ENCODE measurements at regions not wholly inside any gene's neighbourhood (a gene's known extent, or its start where the extent isn't known, plus 50 kb on each side); places are given as distances from the start of the nearest gene placed in this dataset.
"Not testable (repeated sequence)": the region's sequence is repeated elsewhere in the genome, so short reads cannot be mapped to it uniquely, and the experiment has no call there.

GRCh38 chr1:95536501-95536900 is 302.5 kb downstream of the RWDD3 start:
- Histone ChIP-seq H3K4me3 (ENCODE audit: low read depth, low read length) (no peak overlapping the region), H3K36me3 (ENCODE audit: control insufficient read depth, insufficient read depth, low read length) (no peaks in the 10 kb centered on the region), H3K27me3 (ENCODE audit: control insufficient read depth, insufficient read depth, low read length) (no peaks in the 10 kb centered on the region)
- POLR2A ChIA-PET: no interaction called here
- TF ChIP-seq, protein P1, sequence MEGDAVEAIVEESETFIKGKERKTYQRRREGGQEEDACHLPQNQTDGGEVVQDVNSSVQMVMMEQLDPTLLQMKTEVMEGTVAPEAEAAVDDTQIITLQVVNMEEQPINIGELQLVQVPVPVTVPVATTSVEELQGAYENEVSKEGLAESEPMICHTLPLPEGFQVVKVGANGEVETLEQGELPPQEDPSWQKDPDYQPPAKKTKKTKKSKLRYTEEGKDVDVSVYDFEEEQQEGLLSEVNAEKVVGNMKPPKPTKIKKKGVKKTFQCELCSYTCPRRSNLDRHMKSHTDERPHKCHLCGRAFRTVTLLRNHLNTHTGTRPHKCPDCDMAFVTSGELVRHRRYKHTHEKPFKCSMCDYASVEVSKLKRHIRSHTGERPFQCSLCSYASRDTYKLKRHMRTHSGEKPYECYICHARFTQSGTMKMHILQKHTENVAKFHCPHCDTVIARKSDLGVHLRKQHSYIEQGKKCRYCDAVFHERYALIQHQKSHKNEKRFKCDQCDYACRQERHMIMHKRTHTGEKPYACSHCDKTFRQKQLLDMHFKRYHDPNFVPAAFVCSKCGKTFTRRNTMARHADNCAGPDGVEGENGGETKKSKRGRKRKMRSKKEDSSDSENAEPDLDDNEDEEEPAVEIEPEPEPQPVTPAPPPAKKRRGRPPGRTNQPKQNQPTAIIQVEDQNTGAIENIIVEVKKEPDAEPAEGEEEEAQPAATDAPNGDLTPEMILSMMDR (IDR thresholded peaks at IDR 0.05; ENCODE audit: insufficient read depth, low read depth, low read length): no peak
- no peak for DNase-seq (ENCODE audit: low read depth)
- CTCF ChIA-PET: no interaction called here

DNA sequence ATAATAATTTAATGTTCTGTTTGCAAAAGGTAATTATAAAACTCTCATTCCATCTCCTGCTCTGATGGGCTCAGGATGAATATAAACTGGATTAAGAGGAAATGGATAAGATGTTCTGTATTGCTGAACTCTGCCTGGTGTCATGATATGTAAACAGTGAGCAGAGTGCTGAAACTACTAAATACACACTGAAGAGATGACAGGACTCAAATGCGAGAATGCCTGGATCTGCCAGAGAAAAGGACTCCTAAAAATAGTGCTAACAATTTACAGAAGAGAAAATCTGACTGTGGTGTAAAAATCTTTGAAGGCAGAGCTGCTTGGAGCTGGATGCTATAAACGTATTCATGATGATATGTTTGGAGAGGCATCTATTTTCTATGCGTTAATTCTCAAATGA is 303.2 kb downstream of the RWDD3 start:
- POLR2A ChIA-PET: no interaction called here

GRCh38 chr1:95538242-95538641 is 304.2 kb downstream of the RWDD3 start:
- CTCF ChIA-PET; POLR2A ChIA-PET; DNase-seq (ENCODE audit: low read depth); H3K4me3 ChIP-seq (ENCODE audit: low read depth, low read length); H3K36me3 ChIP-seq (ENCODE audit: control insufficient read depth, insufficient read depth, low read length); H3K27me3 ChIP-seq (ENCODE audit: control insufficient read depth, insufficient read depth, low read length): not testable (repeated sequence)

More for the DNA sequence above, 303.2 kb downstream of the RWDD3 start:
- Histone ChIP-seq H3K27me3 (ENCODE audit: control insufficient read depth, insufficient read depth, low read length) (no peaks in the 10 kb centered on the region), H3K4me3 (ENCODE audit: low read depth, low read length) (no peak overlapping the region), H3K36me3 (ENCODE audit: control insufficient read depth, insufficient read depth, low read length) (no peaks in the 10 kb centered on the region)
- no peak for DNase-seq (ENCODE audit: low read depth)
- TF ChIP-seq, protein P1 (IDR thresholded peaks at IDR 0.05; ENCODE audit: insufficient read depth, low read depth, low read length): no peak
- CTCF ChIA-PET: no interaction called here

DNA sequence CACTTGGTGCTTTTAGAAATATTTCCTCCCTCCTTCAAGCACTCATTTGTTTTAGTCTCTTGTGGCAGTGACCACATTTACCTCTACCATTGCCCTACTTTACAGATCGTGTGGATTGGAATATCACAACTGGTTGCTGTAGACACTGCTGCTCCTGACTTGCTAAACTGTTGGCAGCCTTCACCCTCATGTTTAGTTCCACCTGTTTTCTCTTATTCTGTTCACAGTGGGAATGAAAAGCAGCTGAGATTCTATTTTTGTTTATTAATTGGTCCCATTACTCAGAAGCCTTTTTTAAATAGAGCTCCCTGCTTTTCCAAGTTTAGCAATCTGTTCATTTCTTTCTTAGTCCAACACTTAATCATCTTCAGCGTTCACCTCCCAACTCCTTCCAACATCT is 308.9 kb downstream of the RWDD3 start:
- H3K36me3 ChIP-seq (ENCODE audit: control insufficient read depth, insufficient read depth, low read length): no peaks in the 10 kb centered on the region
- ChIA-PET POLR2A (no interaction called here), CTCF (interaction anchor here (0.7 kb wide), 1 partner anchor 36 kb away, joined by 3 read pairs; no protein-coding TSS in a partner anchor)
- no peak overlapping the region for H3K4me3 ChIP-seq (ENCODE audit: low read depth, low read length)
- TF ChIP-seq, protein P1 (IDR thresholded peaks at IDR 0.05; ENCODE audit: insufficient read depth, low read depth, low read length): no peak
- no peak for DNase-seq (ENCODE audit: low read depth)
- no peaks in the 10 kb centered on the region for H3K27me3 ChIP-seq (ENCODE audit: control insufficient read depth, insufficient read depth, low read length)

GRCh38 chr1:95547005-95547404 is 313.0 kb downstream of the RWDD3 start:
- POLR2A ChIA-PET: no interaction called here
- TF ChIP-seq, protein P1 (IDR thresholded peaks at IDR 0.05; ENCODE audit: insufficient read depth, low read depth, low read length): no peak
- Histone ChIP-seq H3K27me3 (ENCODE audit: control insufficient read depth, insufficient read depth, low read length) (no peaks in the 10 kb centered on the region), H3K4me3 (ENCODE audit: low read depth, low read length) (no peak overlapping the region), H3K36me3 (ENCODE audit: control insufficient read depth, insufficient read depth, low read length) (no peaks in the 10 kb centered on the region)
- CTCF ChIA-PET: no interaction called here
- no peak for DNase-seq (ENCODE audit: low read depth)

- Histone ChIP-seq H3K27me3 (ENCODE audit: control insufficient read depth, insufficient read depth, low read length) (no peaks in the 10 kb centered on the region), H3K4me3 (ENCODE audit: low read depth, low read length) (no peak overlapping the region), H3K36me3 (ENCODE audit: control insufficient read depth, insufficient read depth, low read length) (no peaks in the 10 kb centered on the region)
- ChIA-PET POLR2A (no interaction called here), CTCF (no interaction called here)
- DNase-seq (ENCODE audit: low read depth): no peak
- TF ChIP-seq, protein P1 (IDR thresholded peaks at IDR 0.05; ENCODE audit: insufficient read depth, low read depth, low read length): no peak
These were observed 314.2 kb downstream of the RWDD3 start for GRCh38 chr1:95548211-95548610.

Measured in BJ (cell line).